ENCODE measurements at regions not wholly inside any gene's neighbourhood (a gene's known extent, or its start where the extent isn't known, plus 50 kb on each side); places are given as distances from the start of the nearest gene placed in this dataset.
"Not testable (repeated sequence)": the region's sequence is repeated elsewhere in the genome, so short reads cannot be mapped to it uniquely, and the experiment has no call there.

GRCh38 chr6:11848852-11849731 lies 70.5 kb upstream of the ADTRP start:
- no peaks in the 10 kb centered on the region for H3K4me1 Mint-ChIP-seq
- H3K4me3 Mint-ChIP-seq, result no peak overlapping the region
- H3K36me3 Mint-ChIP-seq, result no peaks in the 10 kb centered on the region
- H3K9me3 Mint-ChIP-seq, result no peaks in the 10 kb centered on the region
- H3K27ac Mint-ChIP-seq, result no peak overlapping the region
- H3K27me3 Mint-ChIP-seq, result no peaks in the 10 kb centered on the region

GRCh38 chr6:11848346-11848651 lies 69.7 kb upstream of the ADTRP start:
- Mint-ChIP-seq H3K27me3 (no peaks in the 10 kb centered on the region), H3K4me3 (no peak overlapping the region), H3K27ac (no peak overlapping the region), H3K36me3 (no peaks in the 10 kb centered on the region), H3K9me3 (no peaks in the 10 kb centered on the region), H3K4me1 (no peaks in the 10 kb centered on the region)

- H3K36me3 Mint-ChIP-seq, result no peaks in the 10 kb centered on the region
- no peaks in the 10 kb centered on the region for H3K9me3 Mint-ChIP-seq
- H3K4me1 Mint-ChIP-seq, result no peaks in the 10 kb centered on the region
- H3K27ac Mint-ChIP-seq, result no peak overlapping the region
- H3K27me3 Mint-ChIP-seq, result no peaks in the 10 kb centered on the region
- no peak overlapping the region for H3K4me3 Mint-ChIP-seq
Measured at GRCh38 chr6:11847515-11848345, 69.1 kb upstream of the ADTRP start.

GRCh38 chr6:11847068-11847467 lies 68.5 kb upstream of the ADTRP start:
- not testable (repeated sequence) for H3K9me3 Mint-ChIP-seq, H3K36me3 Mint-ChIP-seq, H3K27ac Mint-ChIP-seq, H3K27me3 Mint-ChIP-seq, H3K4me1 Mint-ChIP-seq, H3K4me3 Mint-ChIP-seq

- H3K4me3 Mint-ChIP-seq, result no peak overlapping the region
- H3K27ac Mint-ChIP-seq, result no peak overlapping the region
- no peaks in the 10 kb centered on the region for H3K27me3 Mint-ChIP-seq
- H3K36me3 Mint-ChIP-seq, result no peaks in the 10 kb centered on the region
- H3K9me3 Mint-ChIP-seq, result no peaks in the 10 kb centered on the region
- H3K4me1 Mint-ChIP-seq, result no peaks in the 10 kb centered on the region
Measured at GRCh38 chr6:11845664-11846577, 67.3 kb upstream of the ADTRP start.

- not testable (repeated sequence) for H3K4me1 Mint-ChIP-seq, H3K27ac Mint-ChIP-seq, H3K4me3 Mint-ChIP-seq, H3K27me3 Mint-ChIP-seq
- peaks cover 19% of the 10 kb centered on the region for H3K9me3 Mint-ChIP-seq
- H3K36me3 Mint-ChIP-seq, result peaks cover 11% of the 10 kb centered on the region
Measured at GRCh38 chr6:11842795-11843194, 64.2 kb upstream of the ADTRP start.

GRCh38 chr6:11835065-11835464 lies 56.5 kb upstream of the ADTRP start:
- H3K4me3 Mint-ChIP-seq, result no peak overlapping the region
- no peaks in the 10 kb centered on the region for H3K27me3 Mint-ChIP-seq
- H3K36me3 Mint-ChIP-seq, result peaks cover 11% of the 10 kb centered on the region
- no peak overlapping the region for H3K27ac Mint-ChIP-seq
- no peaks in the 10 kb centered on the region for H3K4me1 Mint-ChIP-seq
- H3K9me3 Mint-ChIP-seq, result peaks cover 17% of the 10 kb centered on the region

- H3K27me3 Mint-ChIP-seq, result no peaks in the 10 kb centered on the region
- H3K4me1 Mint-ChIP-seq, result no peaks in the 10 kb centered on the region
- H3K4me3 Mint-ChIP-seq, result no peak overlapping the region
- peaks cover 6% of the 10 kb centered on the region for H3K9me3 Mint-ChIP-seq
- no peak overlapping the region for H3K27ac Mint-ChIP-seq
- H3K36me3 Mint-ChIP-seq, result peaks cover 3% of the 10 kb centered on the region
Measured at GRCh38 chr6:11833626-11834592, 55.3 kb upstream of the ADTRP start.

- H3K4me1 Mint-ChIP-seq, result no peaks in the 10 kb centered on the region
- no peak overlapping the region for H3K27ac Mint-ChIP-seq
- no peak overlapping the region for H3K4me3 Mint-ChIP-seq
- no peaks in the 10 kb centered on the region for H3K9me3 Mint-ChIP-seq
- no peaks in the 10 kb centered on the region for H3K27me3 Mint-ChIP-seq
- no peaks in the 10 kb centered on the region for H3K36me3 Mint-ChIP-seq
Measured at GRCh38 chr6:11831653-11832052, 53.0 kb upstream of the ADTRP start.

GRCh38 chr6:11830520-11830919 lies 51.9 kb upstream of the ADTRP start:
- H3K27me3 Mint-ChIP-seq, result no peaks in the 10 kb centered on the region
- H3K4me1 Mint-ChIP-seq, result no peaks in the 10 kb centered on the region
- no peaks in the 10 kb centered on the region for H3K36me3 Mint-ChIP-seq
- no peak overlapping the region for H3K4me3 Mint-ChIP-seq
- H3K9me3 Mint-ChIP-seq, result no peaks in the 10 kb centered on the region
- H3K27ac Mint-ChIP-seq, result no peak overlapping the region

GRCh38 chr6:11830105-11830504 lies 51.5 kb upstream of the ADTRP start:
- H3K4me1 Mint-ChIP-seq, result peaks cover 2% of the 10 kb centered on the region
- no peaks in the 10 kb centered on the region for H3K9me3 Mint-ChIP-seq
- H3K4me3 Mint-ChIP-seq, result no peak overlapping the region
- no peak overlapping the region for H3K27ac Mint-ChIP-seq
- H3K27me3 Mint-ChIP-seq, result no peaks in the 10 kb centered on the region
- no peaks in the 10 kb centered on the region for H3K36me3 Mint-ChIP-seq

- Mint-ChIP-seq H3K27ac (no peak overlapping the region), H3K27me3 (no peaks in the 10 kb centered on the region), H3K9me3 (no peaks in the 10 kb centered on the region), H3K4me3 (no peak overlapping the region), H3K36me3 (no peaks in the 10 kb centered on the region), H3K4me1 (peaks cover 9% of the 10 kb centered on the region)
Measured at GRCh38 chr6:11828262-11828870, 49.8 kb upstream of the ADTRP start.
